ENCODE measurements at regions not wholly inside any gene's neighbourhood (a gene's known extent, or its start where the extent isn't known, plus 50 kb on each side); places are given as distances from the start of the nearest gene placed in this dataset.

- TF ChIP-seq, protein P1, sequence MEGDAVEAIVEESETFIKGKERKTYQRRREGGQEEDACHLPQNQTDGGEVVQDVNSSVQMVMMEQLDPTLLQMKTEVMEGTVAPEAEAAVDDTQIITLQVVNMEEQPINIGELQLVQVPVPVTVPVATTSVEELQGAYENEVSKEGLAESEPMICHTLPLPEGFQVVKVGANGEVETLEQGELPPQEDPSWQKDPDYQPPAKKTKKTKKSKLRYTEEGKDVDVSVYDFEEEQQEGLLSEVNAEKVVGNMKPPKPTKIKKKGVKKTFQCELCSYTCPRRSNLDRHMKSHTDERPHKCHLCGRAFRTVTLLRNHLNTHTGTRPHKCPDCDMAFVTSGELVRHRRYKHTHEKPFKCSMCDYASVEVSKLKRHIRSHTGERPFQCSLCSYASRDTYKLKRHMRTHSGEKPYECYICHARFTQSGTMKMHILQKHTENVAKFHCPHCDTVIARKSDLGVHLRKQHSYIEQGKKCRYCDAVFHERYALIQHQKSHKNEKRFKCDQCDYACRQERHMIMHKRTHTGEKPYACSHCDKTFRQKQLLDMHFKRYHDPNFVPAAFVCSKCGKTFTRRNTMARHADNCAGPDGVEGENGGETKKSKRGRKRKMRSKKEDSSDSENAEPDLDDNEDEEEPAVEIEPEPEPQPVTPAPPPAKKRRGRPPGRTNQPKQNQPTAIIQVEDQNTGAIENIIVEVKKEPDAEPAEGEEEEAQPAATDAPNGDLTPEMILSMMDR (IDR thresholded peaks at IDR 0.05) = no peak
- no peak for TF ChIP-seq POLR2A (IDR thresholded peaks at IDR 0.05)
Measured at GRCh38 chr3:170724599-170725280, 138.9 kb upstream of the SLC7A14 start.

All from esophagus squamous epithelium (tissue), 4 donors.